Prostate gland (tissue), 2 donors: ENCODE measurements at regions not wholly inside any gene's neighbourhood (a gene's known extent, or its start where the extent isn't known, plus 50 kb on each side); places are given as distances from the start of the nearest gene placed in this dataset.

Source experiments
- DNase-seq: peaks from one replicate; pipeline ENCODE4 v3.0.0-alpha.2; 2019; ENCODE audit warnings: low spot score
- H3K27ac ChIP-seq, 2 donors: fragments of 200-600 bp; sonication (generic); 2 replicates each; pipeline ENCODE4 v1.5.1; 2017 to 2019
- H3K27me3 ChIP-seq: fragments of 200-600 bp; sonication (generic); replicated peaks from 2 replicates; pipeline ENCODE4 v1.5.1; 2019; ENCODE audit not compliant: insufficient read depth
- H3K36me3 ChIP-seq, 2 donors: fragments of 200-600 bp; sonication (generic); 1 replicate in 1 of 2; 2 replicates in 1 of 2; pipeline versions ENCODE4 v1.5.1 to v1.8.1; 2017 to 2019
- H3K4me1 ChIP-seq: fragments of 200-600 bp; sonication (generic); replicated peaks from 2 replicates; pipeline ENCODE4 v1.5.1; 2019
- H3K4me3 ChIP-seq, 2 donors: fragments of 200-600 bp; sonication (generic); 2 replicates each; pipeline ENCODE4 v1.5.1; 2017 to 2019
- H3K9me3 ChIP-seq: fragments of 200-600 bp; sonication (generic); 2 replicates; pipeline ENCODE4 v1.5.1; 2017
- CTCF ChIP-seq, 4 experiments: fragments of 200-600 bp in 2 of 4; fragments of 450-650 bp in 2 of 4; sonication (generic) in 2 of 4; IDR thresholded peaks; 1 replicate in 3 of 4; 2 replicates in 1 of 4; pipeline ENCODE4 v1.5.1; 2016 to 2019; ENCODE audit warnings: antibody characterized with exemption in 4 of 4, mild to moderate bottlenecking in 2 of 4, moderate library complexity in 2 of 4
- POLR2A ChIP-seq: fragments of 450-650 bp; IDR thresholded peaks from one replicate; pipeline ENCODE4 v1.6.1; 2016; ENCODE audit warnings: antibody characterized with exemption, mild to moderate bottlenecking
- POLR2AphosphoS5 ChIP-seq: sonication (generic); formaldehyde crosslinking; IDR thresholded peaks from one replicate; pipeline ENCODE4 v1.6.1; 2017; ENCODE audit warnings: antibody characterized with exemption
- WGBS: methylation state at CpG from one replicate; pipeline ENCODE4 v1.1.5; 2018; 5-methylcytosine and 5-hydroxymethylcytosine counted together
- intact Hi-C: fragments of 100-400 bp; cut with DNase I; formaldehyde crosslinking; loops from one replicate; pipeline ENCODE4 v1.14.2; 2022

- no peak overlapping the region for H3K4me3 ChIP-seq
- no peak for DNase-seq
- no peak overlapping the region for H3K27ac ChIP-seq
- TF ChIP-seq CTCF (IDR thresholded peaks at IDR 0.05) (no peak), POLR2A (no peak), POLR2AphosphoS5 (no peak)
- H3K36me3 ChIP-seq: no peaks in the 10 kb centered on the region
- H3K4me1 ChIP-seq: no peaks in the 10 kb centered on the region
- 56% methylated on average over 5 of the region's 5 CpGs for WGBS
- intact Hi-C loops: no loop called here
- no peaks in the 10 kb centered on the region for H3K9me3 ChIP-seq
- no peaks in the 10 kb centered on the region for H3K27me3 ChIP-seq
Observed at GRCh38 chr3:168288511-168289401, 193.0 kb upstream of the GOLIM4 start.

- no peaks in the 10 kb centered on the region for H3K36me3 ChIP-seq
- no peaks in the 10 kb centered on the region for H3K27me3 ChIP-seq
- no peak overlapping the region for H3K4me3 ChIP-seq
- H3K4me1 ChIP-seq: no peaks in the 10 kb centered on the region
- TF ChIP-seq CTCF (IDR thresholded peaks at IDR 0.05) (no peak), POLR2AphosphoS5 (no peak), POLR2A (no peak)
- H3K27ac ChIP-seq: no peak overlapping the region
- WGBS: 92% methylated on average over 2 of the region's 2 CpGs
- no peaks in the 10 kb centered on the region for H3K9me3 ChIP-seq
- DNase-seq: no peak
- intact Hi-C loops: no loop called here
Observed at GRCh38 chr3:168285506-168285905, 189.8 kb upstream of the GOLIM4 start.

GRCh38 chr3:168284728-168285127, 189.0 kb upstream of the GOLIM4 start:
- Histone ChIP-seq H3K9me3 (no peaks in the 10 kb centered on the region), H3K27ac (no peak overlapping the region), H3K4me3 (no peak overlapping the region), H3K27me3 (no peaks in the 10 kb centered on the region), H3K4me1 (no peaks in the 10 kb centered on the region), H3K36me3 (no peaks in the 10 kb centered on the region)
- DNase-seq: no peak
- WGBS: 93% methylated on average over 5 of the region's 5 CpGs
- intact Hi-C loops: no loop called here
- TF ChIP-seq POLR2AphosphoS5 (no peak), CTCF (IDR thresholded peaks at IDR 0.05) (no peak), POLR2A (no peak)

GRCh38 chr3:168275662-168276061, 179.9 kb upstream of the GOLIM4 start:
- Histone ChIP-seq H3K4me3 (no peak overlapping the region), H3K4me1 (no peaks in the 10 kb centered on the region), H3K9me3 (no peaks in the 10 kb centered on the region), H3K27ac (no peak overlapping the region), H3K27me3 (no peaks in the 10 kb centered on the region), H3K36me3 (no peaks in the 10 kb centered on the region)
- DNase-seq: no peak
- 87% methylated on average over 3 of the region's 3 CpGs for WGBS
- intact Hi-C loops: no loop called here
- TF ChIP-seq POLR2A: no peak

GRCh38 chr3:168273917-168274316, 178.2 kb upstream of the GOLIM4 start:
- Histone ChIP-seq H3K36me3 (no peaks in the 10 kb centered on the region), H3K27ac (no peak overlapping the region), H3K4me3 (no peak overlapping the region), H3K9me3 (no peaks in the 10 kb centered on the region), H3K4me1 (no peaks in the 10 kb centered on the region), H3K27me3 (no peaks in the 10 kb centered on the region)
- no peak for TF ChIP-seq POLR2AphosphoS5
- no peak for TF ChIP-seq POLR2A
- no peak for TF ChIP-seq CTCF (IDR thresholded peaks at IDR 0.05)
- intact Hi-C loops: no loop called here
- WGBS: 85% methylated on average over 2 of the region's 2 CpGs
- DNase-seq: no peak
